Islet of Langerhans (tissue), 1 donor: ENCODE measurements at regions not wholly inside any gene's neighbourhood (a gene's known extent, or its start where the extent isn't known, plus 50 kb on each side); places are given as distances from the start of the nearest gene placed in this dataset.
"Not testable (repeated sequence)": the region's sequence is repeated elsewhere in the genome, so short reads cannot be mapped to it uniquely, and the experiment has no call there.

ENCODE experiments used
- FAIRE-seq: peaks from one replicate; lab custom pipeline; 2011; peaks lifted over from hg19 to GRCh38; lab: Jason Lieb, UNC

DNA sequence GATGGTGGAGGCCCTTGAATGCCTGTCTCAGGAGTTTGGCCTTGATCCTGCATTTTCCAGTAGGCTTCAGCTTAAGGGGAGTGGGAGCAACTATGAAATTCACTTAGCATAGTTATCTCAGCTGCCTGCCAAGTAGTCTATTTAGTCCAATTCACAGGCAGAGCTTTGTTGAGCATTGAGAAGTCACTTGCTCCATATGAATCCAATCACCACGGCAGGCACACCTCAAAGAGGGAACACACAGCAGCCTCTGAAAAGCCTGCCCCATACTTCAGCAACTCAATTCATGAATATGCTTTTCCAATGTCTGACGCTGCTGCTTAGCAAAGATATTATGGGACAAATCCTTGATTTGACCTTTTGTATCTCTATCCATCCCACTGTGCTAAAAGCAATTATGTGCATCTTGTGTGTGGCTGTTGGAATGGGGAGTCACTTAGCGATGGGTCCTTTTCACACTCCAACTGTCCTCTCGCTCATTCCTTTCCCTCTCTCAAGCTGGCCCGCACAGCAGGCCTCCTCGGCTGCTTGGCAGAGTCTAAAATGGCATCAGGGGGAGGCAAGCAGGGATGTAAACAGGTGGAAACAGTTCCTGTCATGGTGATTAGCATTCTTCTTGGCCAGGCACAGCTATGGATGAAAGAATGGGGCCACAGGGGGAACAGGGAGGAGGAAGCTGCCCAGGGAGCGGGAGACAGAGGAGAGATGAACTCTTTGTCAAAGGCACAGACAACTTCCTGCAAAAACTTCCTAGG, 56.0 kb upstream of the LRPPRC start:
- FAIRE-seq, result no peak

DNA sequence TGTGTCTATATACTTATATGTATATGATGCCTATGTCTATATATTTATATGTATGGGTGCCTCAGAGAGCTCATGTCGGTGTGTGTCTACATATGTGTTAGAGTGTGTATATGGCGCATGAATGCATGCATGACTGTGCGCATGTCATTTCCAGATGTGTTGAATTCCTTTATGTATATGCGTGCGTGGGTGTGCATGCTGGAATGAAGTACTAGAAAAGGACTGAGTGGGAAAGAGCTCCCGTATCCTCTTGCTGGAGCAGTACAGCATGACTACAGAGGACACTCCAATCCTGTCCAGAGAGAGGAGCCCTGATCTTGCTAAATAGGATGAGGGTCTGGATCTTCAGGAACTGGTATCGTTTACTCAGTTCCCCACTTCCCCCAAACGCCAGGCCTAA, 56.8 kb upstream of the LRPPRC start:
- no peak for FAIRE-seq

DNA sequence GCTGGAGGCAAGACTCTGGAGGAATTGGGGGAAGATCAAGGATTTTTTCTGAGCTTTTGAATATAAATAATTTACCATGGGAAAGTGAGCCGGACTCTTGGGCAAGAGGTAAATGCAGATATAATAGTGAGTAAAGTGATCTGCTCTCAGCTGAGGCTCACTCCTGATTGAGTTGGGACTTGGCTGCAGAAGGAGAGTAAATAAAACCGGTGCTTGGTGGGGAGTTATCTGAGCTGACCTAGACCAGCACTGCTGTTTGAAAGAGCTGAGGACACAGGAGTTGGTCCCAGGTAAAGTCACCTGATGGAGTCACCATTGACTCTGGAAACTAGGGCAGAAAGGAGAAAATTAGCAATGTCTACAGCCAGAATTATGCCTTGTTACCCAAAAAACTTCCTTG, 57.3 kb upstream of the LRPPRC start:
- no peak for FAIRE-seq

DNA sequence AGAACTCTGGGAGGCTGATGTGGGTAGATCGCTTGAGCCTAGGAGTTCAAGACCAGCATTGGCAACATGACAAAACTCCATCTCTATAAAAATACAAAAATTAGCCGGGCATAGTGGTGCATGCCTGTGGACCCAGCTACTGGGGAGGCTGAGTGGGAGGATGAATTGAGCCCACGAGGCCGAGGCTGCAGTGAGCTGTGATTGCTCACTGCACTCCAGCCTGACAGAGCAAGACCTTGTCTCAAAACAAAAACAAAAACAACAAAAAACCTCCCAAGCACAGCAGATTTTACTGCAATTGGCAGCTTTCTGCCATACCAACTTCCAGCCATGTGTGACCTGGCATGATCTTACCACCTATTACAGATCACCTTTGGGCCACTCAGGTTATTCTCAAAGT, 57.7 kb upstream of the LRPPRC start:
- FAIRE-seq, result no peak

DNA sequence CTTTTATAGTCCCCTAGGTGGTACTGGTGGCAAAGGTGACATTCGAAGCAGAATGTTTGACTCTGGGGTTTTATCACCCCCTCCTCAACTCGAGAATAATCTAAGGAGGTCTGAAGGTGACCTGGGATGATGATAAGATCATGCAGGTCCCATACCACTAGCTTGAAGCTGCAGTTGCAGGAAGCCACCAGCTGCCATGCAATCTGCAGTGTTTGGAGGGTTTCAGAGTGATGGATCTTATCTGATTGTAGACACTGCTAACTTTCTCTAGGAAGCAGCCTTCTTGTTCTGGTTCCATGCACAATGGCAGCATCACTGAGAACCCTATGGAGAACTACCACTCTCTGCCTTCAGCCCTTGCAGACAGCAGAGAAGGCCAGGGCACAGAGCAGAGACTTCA, 59.4 kb upstream of the LRPPRC start:
- FAIRE-seq, result no peak

DNA sequence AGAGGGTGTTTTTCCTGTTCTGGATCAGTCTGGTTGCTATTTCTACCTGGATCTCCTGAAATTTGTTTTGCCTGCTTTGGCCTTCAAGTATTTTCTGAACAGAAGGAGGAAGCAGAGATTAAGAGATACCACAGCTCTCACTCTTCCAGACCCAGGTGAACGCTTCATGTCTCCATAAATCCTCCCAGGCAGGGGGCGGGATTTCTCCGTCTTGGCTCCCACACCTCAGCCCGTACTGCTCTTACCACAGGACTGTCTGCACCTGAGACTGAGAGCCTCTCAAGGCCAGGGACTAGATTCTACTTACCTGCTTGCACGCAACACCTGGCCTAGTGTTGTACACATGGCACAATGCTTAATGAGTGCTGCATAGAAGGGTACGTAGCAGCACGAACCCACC, 59.9 kb upstream of the LRPPRC start:
- no peak for FAIRE-seq

DNA sequence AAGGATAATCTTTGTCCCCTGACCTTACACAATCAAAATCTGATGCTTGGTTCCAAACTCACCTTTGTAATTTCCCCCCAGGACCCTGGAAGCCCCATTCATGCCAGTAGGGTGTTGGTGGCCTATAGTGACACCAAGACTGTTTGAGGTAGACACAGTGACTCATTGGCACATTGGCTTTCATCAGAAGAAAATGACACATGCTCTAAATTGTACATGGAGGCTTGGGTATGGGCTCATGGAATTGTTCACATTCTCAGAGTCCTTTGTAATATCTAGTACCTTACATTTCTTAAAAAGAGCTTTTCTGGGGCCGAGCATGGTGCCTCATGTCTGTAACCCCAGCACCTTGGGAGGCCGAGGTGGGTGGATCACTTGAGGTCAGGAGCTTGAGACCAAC, 61.2 kb upstream of the LRPPRC start:
- no peak for FAIRE-seq

DNA sequence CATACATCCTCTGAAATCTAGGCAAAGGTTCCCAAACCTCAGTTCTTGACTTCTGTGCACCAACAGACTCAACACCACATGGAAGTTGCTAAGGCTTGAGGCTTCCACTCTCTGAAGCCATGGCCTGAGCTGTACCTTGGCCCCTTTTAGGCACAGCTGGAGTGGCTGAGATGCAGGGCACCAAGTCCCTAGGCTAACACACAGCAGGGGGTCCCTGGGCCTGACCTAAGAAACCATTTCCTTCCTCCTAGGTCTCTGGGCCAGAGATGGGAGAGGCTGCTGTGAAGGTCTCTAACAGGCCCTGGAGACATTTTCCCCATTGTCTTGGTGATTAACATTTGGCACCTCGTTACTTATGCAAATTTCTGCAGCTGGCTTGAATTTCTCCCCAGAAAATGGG, 64.5 kb upstream of the LRPPRC start:
- not testable (repeated sequence) for FAIRE-seq

DNA sequence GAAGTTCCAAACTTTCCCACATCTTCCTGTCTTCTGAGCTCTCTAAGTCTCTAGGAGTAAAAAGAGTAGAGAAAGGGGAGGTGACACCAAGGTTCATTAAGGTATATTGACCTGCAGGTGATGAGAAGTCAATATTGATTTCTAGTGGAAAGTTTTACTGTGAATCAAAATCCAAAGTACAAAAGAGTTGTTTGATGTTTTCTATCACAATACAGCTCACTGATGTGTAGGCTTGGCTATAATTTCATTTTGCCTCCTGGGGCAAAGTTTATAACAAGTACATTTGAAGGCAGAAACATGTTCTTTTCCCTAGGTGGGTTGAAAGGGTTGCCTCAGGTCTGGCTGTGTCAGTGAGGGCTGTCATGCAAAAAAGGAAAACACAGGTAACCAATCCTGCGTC, 65.2 kb upstream of the LRPPRC start:
- no peak for FAIRE-seq

DNA sequence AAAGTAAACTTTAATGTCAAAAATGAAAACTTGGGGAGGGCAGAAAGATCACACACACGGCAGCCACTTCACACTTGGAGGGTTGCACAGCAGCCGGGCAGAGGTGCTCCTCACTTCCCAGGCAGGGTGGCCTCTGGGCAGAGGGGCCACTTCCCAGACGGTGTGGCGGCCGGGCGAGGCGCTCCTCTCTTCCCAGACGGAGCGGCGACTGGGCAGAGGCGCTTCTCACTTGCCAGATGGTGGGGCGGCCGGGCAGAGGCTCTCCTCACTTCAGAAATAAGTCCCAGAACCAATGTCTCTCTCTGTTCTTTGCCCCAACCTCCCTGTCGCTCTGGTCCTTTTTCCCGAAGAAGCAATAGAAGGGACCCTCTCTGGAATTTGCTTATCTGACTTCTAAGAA, 65.7 kb upstream of the LRPPRC start:
- FAIRE-seq, result no peak

DNA sequence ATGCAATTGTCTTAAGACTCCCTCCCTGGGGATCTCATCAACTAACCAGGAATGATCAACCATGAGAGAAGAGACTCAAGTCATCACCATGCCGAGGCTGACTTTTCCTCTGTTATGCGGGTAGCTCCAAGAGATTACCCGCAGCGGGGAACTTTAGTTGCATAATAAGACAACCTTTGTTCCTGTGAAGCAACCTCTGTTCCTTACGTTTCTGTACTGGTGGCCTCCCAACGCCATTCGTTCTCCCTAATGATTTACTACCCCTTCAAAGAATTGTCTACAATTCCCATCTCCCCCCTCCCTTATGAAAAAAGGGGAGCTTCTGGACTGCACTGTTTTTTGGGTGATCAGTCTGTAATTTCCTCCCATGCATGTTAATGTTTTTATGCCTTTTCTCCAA, 66.1 kb upstream of the LRPPRC start:
- FAIRE-seq, result no peak

DNA sequence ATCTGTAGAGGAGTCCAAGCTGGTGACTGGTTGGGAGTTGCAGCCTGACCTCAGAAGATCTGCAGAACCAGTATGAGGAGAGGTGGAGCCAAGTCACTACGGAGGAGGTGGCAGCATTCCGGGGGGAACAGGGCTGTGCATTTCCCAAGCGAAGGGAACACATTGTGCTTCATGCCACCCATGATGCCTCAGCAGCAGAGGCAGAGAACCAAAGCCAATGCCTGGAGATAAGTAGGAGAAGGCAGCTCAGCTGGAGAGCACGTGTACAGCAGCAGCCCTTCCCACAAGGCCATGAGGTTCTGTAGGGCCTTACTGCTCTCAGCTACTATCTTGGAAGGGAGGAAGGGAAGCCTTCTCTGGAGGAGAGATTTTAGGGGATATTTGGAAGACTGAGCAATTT, 67.2 kb upstream of the LRPPRC start:
- FAIRE-seq, result no peak

DNA sequence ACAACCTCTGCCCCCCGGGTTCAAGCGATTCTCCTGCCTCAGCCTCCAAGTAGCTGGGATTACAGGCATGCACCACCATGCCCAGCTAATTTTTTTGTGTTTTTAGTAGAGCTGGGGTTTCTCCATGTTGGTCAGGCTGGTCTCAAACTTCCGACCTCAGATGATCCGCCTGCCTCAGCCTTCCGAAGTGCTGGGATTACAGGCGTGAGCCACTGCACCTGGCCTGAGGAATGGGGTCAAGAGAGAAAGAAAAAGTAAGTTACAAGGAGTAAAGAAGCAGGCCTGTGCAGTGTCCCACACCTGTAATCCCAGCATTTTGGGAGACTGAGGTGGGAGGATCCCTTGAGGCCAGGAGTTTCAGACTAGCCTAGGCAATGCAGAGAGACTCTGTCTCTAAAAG, 68.5 kb upstream of the LRPPRC start:
- FAIRE-seq, result not testable (repeated sequence)

DNA sequence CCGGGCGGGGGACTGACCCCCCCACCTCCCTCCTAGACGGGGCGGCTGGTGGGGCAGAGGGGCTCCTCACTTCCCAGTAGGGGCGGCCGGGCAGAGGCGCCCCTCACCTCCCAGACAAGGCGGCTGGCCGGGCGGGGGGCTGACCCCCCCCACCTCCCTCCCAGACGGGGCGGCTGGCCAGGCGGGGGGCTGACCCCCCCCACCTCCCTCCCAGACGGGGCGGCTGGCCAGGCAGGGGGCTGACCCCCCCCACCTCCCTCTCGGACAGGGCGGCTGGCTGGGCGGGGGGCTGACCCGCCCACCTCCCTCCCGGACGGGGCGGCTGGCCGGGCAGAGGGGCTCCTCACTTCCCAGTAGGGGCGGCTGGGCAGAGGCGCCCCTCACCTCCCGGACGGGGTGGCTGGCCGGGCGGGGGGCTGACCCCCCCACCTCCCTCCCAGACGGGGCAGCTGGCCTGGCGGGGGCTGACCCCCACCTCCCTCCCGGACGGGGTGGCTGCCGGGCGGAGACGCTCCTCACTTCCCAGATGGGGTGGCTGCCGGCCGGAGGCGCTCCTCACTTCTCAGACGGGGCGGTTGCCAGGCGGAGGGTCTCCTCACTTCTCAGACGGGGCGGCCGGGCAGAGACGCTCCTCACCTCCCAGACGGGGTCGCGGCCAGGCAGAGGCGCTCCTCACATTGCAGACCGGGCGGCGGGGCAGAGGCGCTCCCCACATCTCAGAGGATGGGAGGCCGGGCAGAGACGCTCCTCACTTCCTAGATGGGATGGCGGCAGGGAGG, 71.4 kb upstream of the LRPPRC start:
- FAIRE-seq, result not testable (repeated sequence)

DNA sequence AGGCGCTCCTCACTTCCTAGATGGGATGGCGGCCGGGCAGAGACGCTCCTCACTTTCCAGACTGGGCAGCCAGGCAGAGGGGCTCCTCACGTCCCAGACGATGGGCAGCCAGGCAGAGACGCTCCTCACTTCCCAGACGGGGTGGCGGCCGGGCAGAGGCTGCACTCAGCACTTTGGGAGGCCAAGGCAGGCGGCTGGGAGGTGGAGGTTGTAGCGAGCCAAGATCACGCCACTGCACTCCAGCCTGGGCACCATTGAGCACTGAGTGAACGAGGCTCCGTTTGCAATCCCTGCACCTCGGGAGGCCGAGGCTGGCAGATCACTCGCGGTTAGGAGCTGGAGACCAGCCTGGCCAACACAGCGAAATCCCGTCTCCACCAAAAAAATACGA, 72.0 kb upstream of the LRPPRC start:
- not testable (repeated sequence) for FAIRE-seq

DNA sequence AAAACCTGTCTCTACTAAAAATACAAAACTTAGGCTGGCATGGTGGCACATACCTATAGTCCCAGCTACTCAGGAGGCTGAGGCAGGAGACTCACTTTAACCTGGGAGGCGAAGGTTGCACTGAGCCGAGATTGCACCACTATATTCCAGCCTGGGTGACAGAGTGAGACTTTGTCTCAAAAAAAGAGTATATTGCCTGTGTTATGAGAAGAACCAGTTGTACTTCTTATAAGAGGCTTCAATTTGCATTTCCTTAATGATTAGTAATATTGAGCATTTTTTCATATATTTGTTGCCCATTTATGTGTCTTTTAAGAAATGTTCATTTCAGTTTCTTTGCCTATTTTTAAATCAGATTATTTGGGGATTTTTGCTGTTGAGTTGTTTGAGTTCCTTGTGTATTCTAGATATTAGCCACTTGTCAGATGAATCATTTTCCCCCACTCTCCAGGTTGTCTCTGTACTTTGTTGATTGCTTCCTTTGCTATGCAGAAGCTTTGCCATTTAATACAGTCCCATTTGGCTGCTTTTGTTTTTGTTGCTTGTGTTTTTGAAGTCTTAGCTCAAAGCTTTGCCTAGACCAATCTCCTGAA, 75.8 kb upstream of the LRPPRC start:
- no peak for FAIRE-seq

DNA sequence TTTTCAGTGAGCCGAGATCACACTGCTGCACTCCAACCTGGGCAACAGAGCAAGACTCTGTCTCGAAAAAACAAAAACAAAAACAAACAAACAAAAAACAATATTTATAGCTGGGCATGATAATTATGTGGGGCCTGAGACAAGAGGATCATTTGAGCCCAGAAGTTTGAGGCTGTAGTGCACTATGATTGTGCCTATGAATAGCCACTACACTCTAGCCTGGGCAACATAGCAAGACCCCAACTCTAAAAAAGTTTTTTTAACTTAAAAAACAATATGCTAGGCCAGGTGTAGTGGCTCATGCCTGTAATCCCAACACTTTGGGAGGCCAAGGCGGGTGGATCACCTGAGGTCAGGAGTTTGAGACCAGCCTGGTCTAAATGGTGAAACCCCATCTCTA, 77.9 kb upstream of the LRPPRC start:
- FAIRE-seq, result not testable (repeated sequence)

DNA sequence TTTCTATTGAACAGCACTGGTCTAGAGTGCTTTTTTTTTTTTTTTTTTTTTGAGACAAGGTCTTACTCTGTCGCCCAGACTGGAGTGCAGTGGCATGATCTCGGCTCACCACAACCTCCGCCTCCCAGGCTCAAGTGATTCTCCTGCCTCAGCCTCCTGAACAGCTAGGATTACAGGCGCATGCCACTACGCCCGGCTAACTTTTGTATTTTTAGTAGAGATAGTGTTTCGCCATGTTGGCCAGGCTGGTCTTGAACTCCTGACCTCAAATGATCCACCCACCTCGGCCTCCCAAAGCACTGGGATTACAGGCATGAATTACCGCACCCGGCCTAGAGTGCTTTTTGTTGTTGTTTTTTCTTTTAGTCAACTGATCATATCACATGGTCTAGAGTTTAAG, 79.0 kb upstream of the LRPPRC start:
- not testable (repeated sequence) for FAIRE-seq

DNA sequence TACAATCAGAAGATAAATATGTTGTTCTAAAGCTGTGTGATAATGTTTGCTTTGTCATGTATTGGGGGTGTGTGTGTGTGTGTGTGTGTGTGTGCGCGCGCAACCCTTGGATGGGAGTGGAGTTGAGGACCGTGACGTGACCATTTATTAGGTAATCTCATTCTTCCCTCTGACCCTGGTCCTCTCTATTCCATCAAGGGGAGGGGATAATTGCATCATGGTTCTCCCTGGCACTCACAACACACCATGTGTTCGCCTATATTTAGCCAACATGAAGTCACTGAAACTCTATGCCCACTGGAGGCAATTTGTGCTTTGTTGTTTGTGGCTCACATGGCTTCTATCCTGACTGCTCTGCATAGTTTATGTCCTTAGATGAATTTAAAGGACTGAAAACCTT, 79.8 kb upstream of the LRPPRC start:
- FAIRE-seq, result no peak

DNA sequence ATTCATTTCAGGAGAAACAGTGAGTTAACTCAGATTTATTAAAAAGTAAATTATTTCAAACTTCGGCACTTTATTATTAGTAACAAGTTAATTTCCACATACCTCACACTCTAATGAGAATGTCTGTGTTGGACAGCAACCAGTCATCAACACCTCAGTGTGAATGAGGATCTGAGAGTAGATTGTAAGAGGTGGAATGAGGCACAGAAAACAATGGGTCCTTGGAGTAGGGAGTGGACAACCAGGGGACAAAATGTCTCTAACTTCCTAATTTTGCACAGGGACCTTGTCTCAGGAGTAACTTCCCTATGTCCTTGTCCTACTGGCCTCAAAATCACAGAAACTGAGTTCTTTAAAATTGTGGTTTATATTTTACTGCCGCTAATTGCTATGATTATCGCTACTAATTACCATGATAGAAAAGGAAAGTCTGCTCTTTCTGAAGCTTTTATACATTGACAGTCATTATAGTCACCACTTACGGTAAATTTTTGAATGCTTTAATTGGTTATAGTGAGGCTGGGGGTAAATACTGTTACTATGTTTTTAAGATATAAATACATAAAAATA, 82.2 kb upstream of the LRPPRC start:
- FAIRE-seq, result no peak

DNA sequence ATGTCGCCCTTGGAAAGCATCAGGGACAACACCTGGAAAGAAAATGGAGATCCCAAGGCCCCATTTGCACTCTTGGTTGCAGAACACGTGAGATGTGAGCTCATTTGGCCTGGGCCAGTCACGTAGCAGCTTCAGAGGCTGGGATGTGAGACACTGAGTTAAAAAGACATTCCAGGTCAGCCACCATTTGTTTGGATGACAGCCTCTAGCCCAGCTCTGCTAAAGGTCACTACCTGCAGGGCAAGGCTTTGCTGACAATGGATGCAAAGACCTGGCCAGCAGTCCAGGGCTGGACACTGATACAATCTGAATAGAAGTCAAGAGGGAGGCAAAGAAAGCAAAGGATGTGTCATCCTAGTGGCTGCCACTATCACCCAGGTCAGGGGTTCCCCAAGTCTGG, 83.9 kb upstream of the LRPPRC start:
- FAIRE-seq, result no peak

DNA sequence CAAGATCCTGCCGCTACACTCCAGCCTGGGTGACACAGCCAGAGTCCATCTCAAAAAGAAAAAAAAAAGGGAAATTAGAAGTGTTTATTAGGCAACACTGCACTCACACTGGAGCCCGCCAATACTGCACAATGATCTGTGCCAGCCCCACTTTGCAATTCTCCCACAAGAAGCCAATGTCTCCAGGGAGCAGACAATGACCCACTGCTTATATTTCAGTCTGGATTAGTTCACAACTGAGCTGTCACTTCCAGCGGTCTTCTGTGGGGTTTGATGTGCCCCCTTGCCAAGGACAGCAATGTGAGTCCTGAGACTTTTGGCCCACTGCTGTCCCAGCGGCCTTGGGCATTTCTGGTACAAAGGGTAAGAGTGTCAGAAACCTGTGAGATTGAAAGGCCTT, 85.6 kb upstream of the PPM1B start:
- no peak for FAIRE-seq

DNA sequence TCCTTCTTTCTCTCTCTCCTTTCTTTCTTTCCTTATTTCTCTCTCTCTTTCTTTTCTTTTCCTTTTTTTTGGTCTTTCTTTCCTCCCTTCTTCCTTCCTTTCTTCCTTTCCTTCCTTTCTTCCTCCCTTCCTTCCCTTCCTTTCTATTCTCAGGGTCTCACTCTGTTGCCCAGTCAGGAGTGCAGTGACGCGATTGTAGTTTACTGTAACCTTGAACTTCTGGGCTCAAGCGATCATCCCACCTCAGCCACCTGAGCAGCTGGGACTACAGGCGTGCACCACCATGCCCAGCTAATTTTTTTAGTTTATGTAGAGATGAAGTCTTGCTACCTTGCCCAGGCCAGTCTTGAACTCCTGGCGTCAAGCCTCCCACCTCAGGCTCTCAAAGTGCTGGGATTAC, 83.8 kb upstream of the PPM1B start:
- FAIRE-seq, result no peak
